Putamen (tissue), 1 donor: ENCODE measurements at regions not wholly inside any gene's neighbourhood (a gene's known extent, or its start where the extent isn't known, plus 50 kb on each side); places are given as distances from the start of the nearest gene placed in this dataset.

Source experiments
- DNase-seq: peaks from one replicate; pipeline ENCODE4 v3.0.0-alpha.2; 2016; ENCODE audit warnings: low spot score

DNA sequence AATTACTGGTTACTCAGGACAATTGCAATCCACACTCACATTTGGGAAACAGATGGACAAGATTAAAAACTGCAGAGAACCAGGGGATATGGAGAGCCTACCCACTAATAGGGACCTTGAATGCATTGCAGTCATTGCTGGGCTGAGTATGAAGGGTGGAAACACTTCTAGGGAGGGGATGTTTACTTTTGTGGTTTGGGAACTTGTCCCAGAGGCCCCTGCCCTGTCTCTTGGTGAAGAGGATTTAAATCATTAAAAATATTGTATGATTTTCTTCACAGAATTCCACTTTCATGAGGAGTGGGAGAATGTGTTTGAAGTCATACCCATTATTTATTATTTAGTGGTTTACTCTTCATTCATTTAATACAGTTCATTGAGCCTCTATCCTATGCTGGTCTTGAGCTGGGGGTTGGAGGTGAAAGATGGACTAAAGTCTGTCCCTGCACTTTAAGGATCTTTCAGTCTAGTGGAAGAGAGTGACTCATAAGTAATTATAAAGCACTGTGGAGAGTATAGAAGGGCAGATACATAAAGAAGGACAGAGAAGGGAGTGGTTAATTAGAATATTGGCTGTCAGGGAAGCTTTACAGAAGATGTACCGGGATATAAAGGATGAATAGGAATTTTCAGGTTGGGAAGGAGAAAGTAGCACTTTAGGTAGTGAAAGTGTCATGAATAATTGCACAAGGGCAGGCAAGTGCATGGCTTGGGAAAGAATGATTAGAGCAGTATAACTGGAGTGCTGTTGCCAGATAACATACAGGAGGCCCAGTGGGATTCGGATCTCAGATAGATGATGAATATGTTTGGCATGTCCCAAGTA lies 313.4 kb downstream of the LPIN1 start:
- DNase-seq: no peak

DNA sequence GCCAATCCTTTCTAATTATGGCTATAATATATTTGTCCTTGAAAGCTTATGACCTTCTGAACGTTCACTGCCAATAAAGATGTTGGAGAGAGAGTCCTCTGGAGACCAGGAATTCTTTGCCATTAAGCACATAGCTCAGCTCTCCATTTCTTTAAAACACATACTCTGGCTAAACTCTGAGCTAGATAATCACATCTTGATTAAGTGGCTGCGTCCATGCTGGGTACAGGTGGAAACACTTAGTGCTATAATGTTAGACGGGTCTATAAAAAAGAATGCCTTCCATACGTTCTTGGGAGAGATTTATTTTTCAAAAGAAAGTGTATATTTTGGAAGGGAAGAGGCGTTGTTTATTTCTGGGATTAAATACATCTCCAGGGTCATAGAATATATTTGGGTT lies 314.5 kb downstream of the LPIN1 start:
- DNase-seq: no peak

DNA sequence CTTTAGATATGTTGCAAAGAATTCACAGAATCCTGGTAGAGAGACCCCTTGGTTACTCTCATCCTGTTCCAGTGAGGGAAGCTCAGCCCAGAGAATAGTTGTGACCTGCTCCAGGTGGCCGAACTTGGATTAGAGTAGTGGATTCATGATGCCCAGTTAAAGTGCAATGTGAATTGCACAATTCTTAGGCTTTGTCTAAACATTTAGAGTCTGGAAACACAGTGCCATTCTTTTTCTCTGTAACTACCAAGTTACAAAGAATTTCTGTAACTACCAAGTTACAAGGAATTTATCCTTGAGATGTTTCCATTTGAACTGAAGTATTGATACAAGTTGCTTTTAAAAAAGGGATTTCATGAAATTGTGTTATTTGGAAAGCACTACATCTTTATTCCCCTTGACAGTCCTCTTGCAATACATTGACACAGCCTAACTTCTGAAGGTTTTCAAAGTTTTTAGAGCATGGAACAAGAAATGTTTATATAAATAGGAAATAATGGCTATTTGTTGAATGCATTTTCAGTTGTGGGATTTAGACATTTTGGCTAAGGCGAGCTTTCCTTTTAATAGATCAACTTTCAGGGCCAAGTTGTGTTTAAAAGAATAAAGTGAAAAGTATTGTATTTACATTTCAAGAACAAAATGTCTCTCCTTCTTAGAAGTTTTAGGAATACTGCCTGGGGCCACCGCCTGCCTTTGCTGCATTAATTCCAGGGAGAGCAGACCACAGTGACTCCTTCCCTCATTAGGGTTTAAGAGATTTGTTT lies 315.0 kb downstream of the LPIN1 start:
- no peak for DNase-seq

DNA sequence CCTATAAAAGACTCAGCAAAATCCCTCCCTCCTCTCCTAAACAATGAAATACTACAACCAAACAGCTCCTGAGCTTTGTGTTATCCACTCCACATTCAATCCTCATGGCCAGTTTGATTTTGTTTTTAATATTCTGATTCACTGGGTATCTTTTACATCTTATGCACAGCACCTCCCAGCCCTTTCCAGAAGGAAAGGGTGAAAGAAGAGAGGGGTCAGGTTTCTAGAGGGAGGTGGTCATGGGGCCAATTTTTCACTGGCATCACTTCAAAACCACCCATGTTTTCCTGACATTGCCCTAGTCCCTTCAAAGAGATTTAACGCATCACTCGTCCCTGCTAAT lies 315.6 kb downstream of the LPIN1 start:
- DNase-seq: no peak

DNA sequence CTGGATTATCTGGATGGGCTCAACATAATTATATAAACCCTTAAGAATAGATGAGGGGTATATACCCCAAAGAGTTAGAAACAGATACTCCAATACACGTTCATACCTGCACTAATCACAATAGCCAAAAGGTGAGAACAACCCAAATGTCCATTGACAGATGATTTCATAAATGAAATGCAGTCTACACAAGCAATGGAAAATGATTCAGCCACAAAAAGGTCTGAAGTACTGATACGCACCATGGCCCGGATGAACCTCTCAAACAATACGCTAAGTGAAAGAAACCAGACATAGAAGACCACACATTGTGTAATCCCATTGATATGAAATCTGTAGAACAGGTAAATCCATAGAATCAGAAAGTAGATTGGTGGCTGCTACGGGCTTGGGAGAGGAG lies 316.8 kb downstream of the LPIN1 start:
- DNase-seq: no peak

DNA sequence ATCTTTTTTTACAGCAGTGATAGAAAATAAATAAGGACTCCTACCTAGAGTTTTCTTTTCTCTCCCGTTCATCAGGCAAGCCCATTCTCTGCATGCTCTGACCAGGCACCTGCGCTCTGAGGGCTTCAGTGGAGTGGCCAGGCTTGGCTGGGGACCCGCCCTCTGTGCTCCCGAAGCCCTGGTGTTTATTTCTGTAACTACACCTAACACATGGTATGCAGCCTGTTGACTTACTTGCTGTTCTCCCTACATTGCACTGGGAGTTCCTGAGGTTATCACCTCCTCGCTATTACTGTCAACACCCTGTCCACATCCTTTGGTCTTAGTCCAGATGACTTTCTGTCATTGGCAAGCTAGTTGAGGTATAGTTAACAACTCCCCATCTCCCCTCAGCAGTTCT lies 317.7 kb downstream of the LPIN1 start:
- DNase-seq: no peak

DNA sequence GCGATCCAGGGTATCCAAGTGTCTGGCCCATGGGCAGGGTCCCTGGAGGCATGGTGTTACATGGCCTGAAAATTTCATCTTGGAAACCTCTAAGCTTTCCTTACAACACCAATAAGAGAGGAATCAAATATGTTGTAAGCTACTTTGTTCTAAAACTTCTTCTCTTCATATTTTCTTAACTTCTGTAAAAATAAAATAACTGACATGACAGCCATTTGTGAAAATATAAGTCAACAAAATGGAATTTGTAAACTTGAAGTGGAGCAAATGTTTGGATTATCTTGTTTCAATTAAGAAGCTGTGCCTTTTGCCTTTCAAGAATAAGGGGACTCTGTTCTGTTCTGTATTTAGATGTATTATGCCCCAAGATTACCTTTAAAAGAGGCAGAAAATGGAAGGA lies 319.7 kb downstream of the LPIN1 start:
- DNase-seq: no peak

DNA sequence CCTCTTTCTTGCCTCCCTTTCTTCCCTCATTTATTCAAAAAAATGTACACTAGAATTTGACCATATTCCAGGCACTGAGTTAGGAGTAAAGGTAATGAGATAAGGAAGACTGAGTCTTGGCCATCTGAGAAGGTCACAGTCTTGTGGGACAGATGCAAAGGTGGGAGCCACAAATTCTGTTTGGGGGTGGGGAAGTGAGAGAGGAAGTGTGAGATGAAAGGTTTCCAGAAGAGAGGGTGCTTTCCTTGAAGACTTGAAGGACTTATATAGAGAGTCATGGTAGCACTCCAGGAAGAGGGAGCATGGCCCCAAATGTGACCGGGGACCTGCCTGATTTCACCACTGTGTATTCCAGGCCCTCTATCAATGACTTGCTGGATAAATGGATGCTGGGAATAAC lies 320.6 kb downstream of the LPIN1 start:
- no peak for DNase-seq

DNA sequence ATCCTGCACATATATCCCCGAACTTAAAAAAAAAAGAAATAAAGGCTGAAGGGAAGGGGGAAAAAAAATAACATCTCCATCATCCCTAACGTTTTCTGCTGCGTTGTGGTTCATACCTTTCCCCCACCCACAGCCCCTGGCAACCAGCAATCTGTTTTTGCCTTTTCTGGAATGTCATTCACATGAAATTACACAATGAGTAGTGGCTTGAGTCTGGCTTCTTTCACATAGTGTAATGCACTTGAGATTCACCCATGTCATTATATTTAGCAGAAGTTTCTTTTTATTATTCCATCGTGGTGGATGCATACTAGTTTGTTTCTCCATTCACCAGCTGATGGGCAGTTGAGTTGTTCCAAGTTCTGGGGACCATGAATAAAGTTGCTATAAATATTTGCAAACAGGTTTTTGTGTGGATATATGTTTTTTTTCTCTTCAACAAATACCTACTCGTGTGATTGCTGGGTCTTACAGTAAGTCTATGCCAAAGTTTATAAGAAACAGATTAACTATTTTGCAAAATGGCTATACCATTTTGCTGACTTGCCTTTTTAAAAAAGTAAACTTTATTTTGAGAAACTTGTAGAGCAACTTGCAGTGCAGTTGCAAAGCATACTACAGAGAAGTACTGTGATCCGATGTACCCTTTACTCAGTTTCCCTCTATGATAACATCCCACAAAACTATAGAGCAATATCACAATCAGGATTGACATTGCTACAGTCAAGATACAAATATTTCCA lies 322.5 kb downstream of the LPIN1 start:
- DNase-seq: no peak

DNA sequence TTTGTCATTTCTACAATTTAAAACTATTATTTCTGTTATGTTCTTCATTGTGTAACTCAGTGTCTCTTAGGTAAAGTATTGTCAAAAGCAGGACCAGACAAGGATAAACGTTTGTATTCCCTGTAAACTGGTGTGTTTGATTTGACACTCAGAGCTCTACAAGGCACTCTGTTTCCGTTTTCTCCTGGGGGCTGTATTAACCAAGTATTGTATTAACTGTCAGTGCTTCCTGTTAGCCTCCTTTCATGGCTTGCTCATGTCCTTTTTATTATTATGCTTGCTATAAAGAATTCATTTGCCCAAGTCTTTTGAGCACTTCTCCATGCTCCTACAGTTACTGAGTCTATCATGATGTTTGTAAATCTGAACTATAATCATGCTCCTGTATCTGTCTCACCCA lies 323.7 kb downstream of the LPIN1 start:
- DNase-seq: no peak

DNA sequence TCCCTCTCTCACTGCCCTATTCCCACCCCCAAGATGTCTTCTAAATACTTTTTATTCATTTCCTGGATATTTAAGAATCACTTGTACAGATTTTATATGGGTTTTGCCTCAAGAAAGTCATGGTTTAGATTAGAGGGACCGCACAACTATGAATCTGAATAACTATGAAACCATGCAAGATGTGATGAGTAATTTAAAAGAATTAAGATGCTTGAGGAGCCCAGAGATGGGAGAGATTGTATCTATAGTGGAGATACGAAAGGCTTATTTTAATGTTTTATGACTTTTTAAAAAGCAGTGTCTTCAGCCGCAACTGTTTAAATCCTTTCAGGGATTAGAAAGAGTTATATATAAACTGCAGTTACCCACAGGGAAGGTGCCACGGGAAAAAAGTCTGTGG lies 324.1 kb downstream of the LPIN1 start:
- DNase-seq: no peak

DNA sequence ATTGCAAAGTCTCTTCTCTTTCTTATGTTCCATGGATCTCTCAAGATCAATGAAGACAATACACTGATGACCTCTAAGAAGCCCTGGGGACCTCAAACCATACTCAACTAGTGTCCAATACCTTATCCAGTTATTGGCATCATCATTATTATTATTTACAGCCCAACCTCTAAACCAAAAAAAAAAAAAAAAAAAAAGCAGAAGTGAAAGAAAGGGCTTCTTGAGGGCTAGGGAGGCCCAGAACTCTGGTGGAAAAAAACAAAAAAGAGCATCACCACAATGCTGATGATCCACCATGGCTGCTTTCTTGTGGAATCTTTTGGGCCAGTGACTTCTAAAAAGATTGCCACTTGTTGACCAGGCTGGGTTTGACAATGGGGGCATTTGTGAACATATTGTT lies 324.9 kb downstream of the LPIN1 start:
- DNase-seq: no peak

DNA sequence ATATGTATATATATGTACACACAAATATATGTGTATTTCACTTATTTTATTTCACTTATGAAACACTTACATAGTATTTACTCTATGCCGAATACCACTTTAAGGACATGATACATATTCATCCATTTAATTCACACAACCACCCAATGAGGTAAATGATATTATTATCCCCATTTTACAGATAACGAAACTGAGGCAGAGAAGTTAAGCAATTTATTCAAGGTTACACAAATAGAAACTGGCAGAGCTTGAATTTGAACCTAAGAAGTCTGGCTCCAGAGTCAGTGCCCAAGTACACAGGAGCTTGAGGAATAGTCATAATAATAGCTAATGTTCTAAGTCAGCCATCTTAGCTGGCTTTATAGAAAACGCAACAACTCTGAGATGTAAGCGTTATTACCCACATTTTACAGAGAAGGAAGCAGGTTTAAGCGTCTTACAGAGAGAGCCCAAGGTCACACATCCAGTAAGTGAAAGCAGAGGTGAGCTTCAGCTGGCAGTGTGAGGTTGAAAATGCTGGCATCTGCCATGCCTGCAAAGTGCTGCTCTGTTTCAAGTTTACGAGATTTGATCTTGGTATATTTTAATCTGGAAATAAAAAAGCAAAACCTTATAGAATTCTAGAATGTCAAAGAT lies 326.9 kb downstream of the LPIN1 start:
- no peak for DNase-seq

DNA sequence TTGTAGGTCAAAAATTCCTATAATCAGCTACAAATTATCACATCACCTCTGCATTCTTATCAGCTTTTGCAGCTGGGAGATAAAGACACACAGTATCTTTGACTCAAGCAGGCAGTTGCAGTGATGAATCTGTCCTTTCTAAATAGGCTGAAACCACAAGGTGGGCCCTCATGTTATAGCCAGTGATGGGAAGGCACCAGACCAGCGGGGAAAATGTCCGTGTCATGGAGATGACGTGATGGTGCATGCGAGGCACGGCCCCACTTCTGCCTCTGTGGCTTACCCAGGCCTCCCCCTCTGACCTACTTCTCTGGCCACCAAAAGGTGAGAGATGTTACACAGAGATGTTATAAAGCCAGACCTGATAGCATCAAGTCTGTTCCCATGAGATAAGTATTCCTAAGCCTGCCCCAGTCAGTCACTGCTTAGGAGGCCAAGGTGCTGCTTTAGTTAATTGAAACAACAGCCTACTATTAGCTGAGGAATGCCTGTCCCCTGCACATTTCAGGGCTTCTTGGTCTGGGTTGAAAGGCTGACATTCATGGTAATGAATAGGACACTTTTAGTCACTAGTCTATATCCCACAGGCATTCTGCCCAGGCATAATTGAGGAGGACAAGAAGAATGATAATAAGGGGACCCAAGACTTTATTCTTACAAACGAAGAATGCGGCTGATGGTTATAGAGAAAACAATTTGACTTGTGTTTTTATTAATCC lies 327.9 kb downstream of the LPIN1 start:
- DNase-seq: no peak

DNA sequence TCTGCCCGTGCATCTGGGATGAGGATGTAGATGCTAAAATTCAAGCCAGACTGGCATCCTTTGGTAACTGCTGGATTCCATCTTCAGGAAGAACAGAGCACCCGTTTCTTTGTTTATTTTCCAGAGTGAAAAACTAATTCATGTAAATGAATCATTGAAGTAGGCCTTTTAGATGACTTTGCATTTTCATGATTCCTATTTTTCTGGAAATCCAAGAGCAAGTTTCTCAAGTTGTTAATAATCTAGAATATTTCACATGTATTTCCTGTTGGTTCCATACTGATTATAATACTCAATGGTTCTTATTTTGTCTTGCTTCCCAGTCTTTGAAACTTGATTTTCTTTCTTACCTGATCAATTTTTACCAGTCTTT lies 328.4 kb downstream of the LPIN1 start:
- no peak for DNase-seq

DNA sequence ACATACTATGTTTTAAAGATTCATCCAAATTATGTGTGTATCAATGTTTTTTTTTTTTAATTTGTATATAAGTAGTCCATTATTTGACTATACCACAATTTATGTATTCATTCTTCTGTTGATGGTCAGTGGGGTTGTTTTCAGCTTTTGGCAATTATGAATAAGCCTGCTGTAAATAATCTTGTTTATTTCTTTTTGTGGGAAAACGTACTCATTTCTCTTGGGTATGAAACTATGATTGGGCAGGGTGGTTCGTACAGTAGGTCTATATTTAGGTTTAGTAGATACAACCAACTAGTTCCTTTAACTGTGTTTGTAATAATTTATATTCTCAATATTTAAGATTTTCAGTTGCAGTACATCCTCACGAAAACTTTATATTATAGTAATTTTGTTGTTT lies 329.2 kb downstream of the LPIN1 start:
- no peak for DNase-seq

DNA sequence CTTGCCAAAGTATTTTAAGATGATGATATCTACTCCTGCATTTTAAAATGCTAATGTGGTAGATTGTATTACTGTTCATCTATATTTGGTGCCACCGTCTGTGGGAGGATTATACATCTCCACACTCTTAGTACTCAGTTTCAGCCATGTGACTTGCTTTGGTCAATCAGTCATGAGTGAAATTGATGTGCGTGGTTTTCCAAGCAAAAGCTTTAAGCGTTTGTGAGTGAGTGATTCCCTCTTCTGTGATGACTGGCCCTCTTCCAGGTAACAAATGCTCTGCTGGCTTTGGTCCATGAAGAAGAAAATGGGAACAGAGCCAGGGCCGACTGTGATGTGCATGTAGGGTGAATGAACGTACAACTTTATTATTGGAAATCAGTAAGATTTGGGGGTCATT lies 330.4 kb downstream of the LPIN1 start:
- no peak for DNase-seq

DNA sequence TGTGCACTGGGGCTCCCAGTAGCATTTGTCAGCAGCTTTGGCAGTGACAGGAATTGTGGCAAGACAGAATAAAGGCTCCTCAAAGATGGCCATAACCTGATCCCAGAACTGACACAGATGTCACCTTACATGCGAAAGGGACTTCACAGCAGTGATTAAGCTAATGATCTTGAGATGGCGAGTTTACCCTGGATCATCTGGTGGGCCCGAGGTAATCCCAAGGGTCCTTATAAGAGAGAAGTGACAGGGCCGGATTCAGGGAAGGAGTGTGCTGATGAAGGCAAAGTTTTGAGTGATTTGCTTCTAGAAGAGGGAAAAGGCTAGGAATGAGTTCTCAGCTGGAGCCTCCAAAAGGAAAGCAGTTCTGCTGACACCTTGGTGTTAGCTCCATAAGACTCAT lies 333.9 kb downstream of the LPIN1 start:
- no peak for DNase-seq

DNA sequence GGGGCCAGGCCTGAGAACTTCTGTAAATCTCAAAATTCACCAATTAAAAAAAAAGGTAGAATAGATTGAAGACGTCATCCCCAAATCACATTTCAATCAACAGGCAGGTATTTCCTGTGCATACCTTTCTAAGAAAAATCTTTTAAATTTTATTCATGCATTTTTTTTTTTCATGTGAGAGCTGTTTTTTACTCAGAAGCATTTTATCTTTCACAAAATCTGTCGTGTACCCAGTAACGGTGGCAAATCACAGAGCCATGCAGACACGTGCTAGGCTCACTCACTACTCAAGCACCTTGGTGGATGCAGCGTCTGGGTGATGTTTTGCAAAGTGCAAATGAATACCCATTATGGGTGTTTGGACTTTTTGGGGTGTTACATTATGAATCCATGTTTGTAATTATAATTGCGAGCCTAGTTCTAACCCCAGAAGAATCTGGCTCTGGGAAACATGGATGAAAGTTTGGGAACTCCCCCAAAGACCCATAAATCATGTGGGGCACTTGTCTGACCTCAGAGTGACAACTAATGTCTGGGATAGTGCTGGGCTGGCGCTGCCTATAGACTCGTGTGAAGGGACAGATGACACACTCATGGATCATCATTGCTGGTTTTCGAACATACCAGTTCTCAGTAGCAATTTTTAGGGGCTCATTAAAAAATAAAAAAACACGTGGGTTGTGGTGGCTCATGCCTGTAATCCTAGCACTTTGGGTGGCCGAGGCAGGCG lies 335.2 kb downstream of the LPIN1 start:
- DNase-seq: no peak

DNA sequence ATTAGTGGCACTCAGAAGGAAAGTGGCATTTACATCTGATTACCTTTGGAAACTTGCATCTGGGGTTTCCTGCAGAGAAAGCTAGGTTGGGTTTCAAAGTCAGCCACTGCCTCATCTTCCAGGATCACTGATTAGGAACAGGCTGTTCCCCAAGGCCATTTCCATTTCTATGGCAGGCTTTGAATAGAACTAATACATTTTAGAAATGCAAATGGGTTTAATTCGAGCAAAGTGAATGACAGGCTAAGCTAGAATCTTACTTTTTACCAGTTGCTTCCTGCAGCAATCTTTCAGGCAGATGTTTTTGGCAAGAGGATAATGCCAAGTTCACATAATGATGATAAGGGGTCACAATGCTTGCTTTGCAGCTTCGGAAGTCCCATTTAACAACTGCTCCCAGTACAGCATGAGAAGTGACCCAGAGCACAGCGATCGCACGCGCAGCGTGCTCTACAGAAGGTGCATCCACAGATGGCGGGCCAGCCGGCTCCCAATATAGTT lies 336.7 kb downstream of the LPIN1 start:
- DNase-seq: peak; percentile 19
